ENCODE measurements at regions not wholly inside any gene's neighbourhood (a gene's known extent, or its start where the extent isn't known, plus 50 kb on each side); places are given as distances from the start of the nearest gene placed in this dataset.
"Not testable (repeated sequence)": the region's sequence is repeated elsewhere in the genome, so short reads cannot be mapped to it uniquely, and the experiment has no call there.

GRCh38 chr7:37557571-37558209 lies 109.0 kb upstream of the ELMO1 start:
- Mint-ChIP-seq H3K36me3 (no peaks in the 10 kb centered on the region), H3K27ac (peak overlapping the region; percentile 20), H3K4me1 (no peaks in the 10 kb centered on the region), H3K27me3 (peaks cover 6% of the 10 kb centered on the region), H3K9me3 (no peaks in the 10 kb centered on the region), H3K4me3 (no peak overlapping the region)
- DNase-seq: no peak
- CTCF ChIA-PET: no interaction called here

GRCh38 chr7:37558320-37559096 lies 109.8 kb upstream of the ELMO1 start:
- no peaks in the 10 kb centered on the region for H3K9me3 Mint-ChIP-seq
- no peaks in the 10 kb centered on the region for H3K27me3 Mint-ChIP-seq
- no peak for DNase-seq
- H3K4me3 Mint-ChIP-seq: no peak overlapping the region
- CTCF ChIA-PET: no interaction called here
- H3K4me1 Mint-ChIP-seq: no peaks in the 10 kb centered on the region
- H3K27ac Mint-ChIP-seq: no peak overlapping the region
- H3K36me3 Mint-ChIP-seq: no peaks in the 10 kb centered on the region

DNA sequence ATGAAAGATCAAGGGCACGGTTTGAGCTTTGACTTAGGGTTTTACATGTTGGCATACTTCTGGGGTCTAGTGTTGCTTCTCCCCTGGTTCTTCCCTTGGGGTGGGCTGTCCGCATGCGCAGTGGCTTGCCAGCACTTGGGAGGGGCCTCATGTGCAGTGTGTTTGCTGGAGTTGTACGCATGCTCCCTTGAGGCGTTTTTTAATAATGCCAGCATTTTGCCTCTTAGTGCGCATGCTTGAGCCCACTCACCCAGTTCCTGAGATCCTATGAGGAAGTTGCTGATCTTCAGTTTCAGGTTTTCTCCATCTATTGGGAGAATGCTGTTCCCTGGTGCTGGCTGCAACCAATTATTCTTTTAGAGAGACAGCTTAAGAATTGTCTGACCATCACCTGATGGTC lies 113.4 kb upstream of the GPR141 start:
- CTCF ChIA-PET: no interaction called here
- H3K27me3 Mint-ChIP-seq: peaks cover 7% of the 10 kb centered on the region
- no peaks in the 10 kb centered on the region for H3K36me3 Mint-ChIP-seq
- no peak overlapping the region for H3K4me3 Mint-ChIP-seq
- H3K27ac Mint-ChIP-seq: no peak overlapping the region
- no peaks in the 10 kb centered on the region for H3K4me1 Mint-ChIP-seq
- DNase-seq: no peak
- no peaks in the 10 kb centered on the region for H3K9me3 Mint-ChIP-seq

- CTCF ChIA-PET: no interaction called here
- Mint-ChIP-seq H3K27ac (no peak overlapping the region), H3K4me3 (no peak overlapping the region), H3K36me3 (no peaks in the 10 kb centered on the region), H3K4me1 (no peaks in the 10 kb centered on the region), H3K9me3 (no peaks in the 10 kb centered on the region), H3K27me3 (peaks cover 7% of the 10 kb centered on the region)
- no peak for DNase-seq
Observed at GRCh38 chr7:37571806-37572205, 111.8 kb upstream of the GPR141 start.

- DNase-seq: no peak
- CTCF ChIA-PET: interaction anchor here (0.6 kb wide), 1 partner anchor 155 kb away, joined by 3 read pairs; no protein-coding TSS in a partner anchor
Observed at GRCh38 chr7:37577412-37577811, 106.2 kb upstream of the GPR141 start.

GRCh38 chr7:37577901-37578300 lies 105.7 kb upstream of the GPR141 start:
- H3K36me3 Mint-ChIP-seq: no peaks in the 10 kb centered on the region
- CTCF ChIA-PET: interaction anchor here (0.6 kb wide), 1 partner anchor 155 kb away, joined by 3 read pairs; no protein-coding TSS in a partner anchor
- H3K27ac Mint-ChIP-seq: no peak overlapping the region

More at GRCh38 chr7:37577412-37577811, 106.2 kb upstream of the GPR141 start:
- no peaks in the 10 kb centered on the region for H3K36me3 Mint-ChIP-seq
- no peak overlapping the region for H3K27ac Mint-ChIP-seq
- no peaks in the 10 kb centered on the region for H3K4me1 Mint-ChIP-seq
- no peak overlapping the region for H3K4me3 Mint-ChIP-seq
- peaks cover 10% of the 10 kb centered on the region for H3K27me3 Mint-ChIP-seq
- H3K9me3 Mint-ChIP-seq: no peaks in the 10 kb centered on the region

GRCh38 chr7:37578350-37578749 lies 105.2 kb upstream of the GPR141 start:
- H3K27ac Mint-ChIP-seq: no peak overlapping the region
- H3K9me3 Mint-ChIP-seq: no peaks in the 10 kb centered on the region
- H3K36me3 Mint-ChIP-seq: no peaks in the 10 kb centered on the region
- no peaks in the 10 kb centered on the region for H3K4me1 Mint-ChIP-seq
- peaks cover 10% of the 10 kb centered on the region for H3K27me3 Mint-ChIP-seq
- CTCF ChIA-PET: no interaction called here
- DNase-seq: no peak
- H3K4me3 Mint-ChIP-seq: no peak overlapping the region

More at GRCh38 chr7:37577901-37578300, 105.7 kb upstream of the GPR141 start:
- no peak overlapping the region for H3K4me3 Mint-ChIP-seq
- DNase-seq: no peak
- no peaks in the 10 kb centered on the region for H3K9me3 Mint-ChIP-seq
- no peaks in the 10 kb centered on the region for H3K4me1 Mint-ChIP-seq
- H3K27me3 Mint-ChIP-seq: peaks cover 10% of the 10 kb centered on the region

GRCh38 chr7:37580376-37580775 lies 103.2 kb upstream of the GPR141 start:
- Mint-ChIP-seq H3K4me1 (no peaks in the 10 kb centered on the region), H3K36me3 (no peaks in the 10 kb centered on the region), H3K27me3 (peaks cover 9% of the 10 kb centered on the region), H3K4me3 (no peak overlapping the region), H3K27ac (no peak overlapping the region), H3K9me3 (no peaks in the 10 kb centered on the region)
- DNase-seq: no peak
- CTCF ChIA-PET: no interaction called here

DNA sequence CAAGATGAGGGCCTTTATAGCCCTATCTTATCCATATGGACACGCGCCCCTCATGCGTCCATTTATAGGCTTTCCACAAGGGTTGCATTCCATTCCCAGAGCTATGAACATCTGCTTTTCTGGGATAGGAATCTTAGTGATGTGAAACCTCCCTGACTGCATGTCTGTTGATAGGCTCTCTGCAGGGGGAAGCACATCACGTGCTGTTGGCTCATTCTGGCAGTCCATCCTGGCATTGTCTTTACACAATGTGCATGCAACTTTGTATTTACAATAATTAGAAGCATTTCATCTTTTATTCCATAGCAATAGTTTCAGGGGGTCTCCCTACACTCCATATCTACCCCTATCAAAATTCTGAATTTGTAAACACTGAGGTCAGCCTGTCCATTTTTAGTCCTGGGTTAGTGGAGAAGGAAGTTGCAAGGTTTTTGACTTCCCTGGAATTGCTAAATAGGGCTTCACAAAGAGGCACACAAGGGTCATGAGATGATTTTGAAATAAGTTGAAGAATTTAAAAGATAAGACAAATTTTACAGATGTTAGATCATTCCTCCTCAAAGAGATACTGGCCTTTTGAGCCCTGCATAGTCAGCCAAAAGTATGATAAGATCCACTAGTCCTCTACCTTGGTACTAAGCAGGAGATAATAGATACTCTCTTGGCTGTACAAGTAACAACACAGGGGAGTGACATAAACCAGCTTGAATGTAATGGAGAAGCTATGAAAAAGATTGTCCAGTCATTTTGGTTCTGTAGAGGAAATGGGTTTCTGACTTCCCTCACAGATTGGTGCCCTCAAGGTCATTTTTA lies 98.7 kb upstream of the GPR141 start:
- H3K4me3 Mint-ChIP-seq, CTCF ChIA-PET, H3K27ac Mint-ChIP-seq, H3K4me1 Mint-ChIP-seq, H3K9me3 Mint-ChIP-seq, DNase-seq, H3K36me3 Mint-ChIP-seq: not testable (repeated sequence)
- peaks cover 15% of the 10 kb centered on the region for H3K27me3 Mint-ChIP-seq

GRCh38 chr7:37590824-37591223 lies 92.7 kb upstream of the GPR141 start:
- Mint-ChIP-seq H3K27ac (no peak overlapping the region), H3K4me1 (no peaks in the 10 kb centered on the region), H3K9me3 (no peaks in the 10 kb centered on the region), H3K36me3 (no peaks in the 10 kb centered on the region), H3K4me3 (no peak overlapping the region), H3K27me3 (peaks cover 12% of the 10 kb centered on the region)
- CTCF ChIA-PET: no interaction called here
- DNase-seq: no peak

- Mint-ChIP-seq H3K36me3 (no peaks in the 10 kb centered on the region), H3K27ac (no peak overlapping the region), H3K4me3 (no peak overlapping the region), H3K9me3 (no peaks in the 10 kb centered on the region), H3K27me3 (peaks cover 8% of the 10 kb centered on the region), H3K4me1 (no peaks in the 10 kb centered on the region)
- no peak for DNase-seq
- CTCF ChIA-PET: no interaction called here
Observed at GRCh38 chr7:37592366-37592765, 91.2 kb upstream of the GPR141 start.

- CTCF ChIA-PET: no interaction called here
- Mint-ChIP-seq H3K27ac (no peak overlapping the region), H3K4me1 (no peaks in the 10 kb centered on the region), H3K4me3 (no peak overlapping the region), H3K36me3 (no peaks in the 10 kb centered on the region), H3K27me3 (peaks cover 8% of the 10 kb centered on the region), H3K9me3 (no peaks in the 10 kb centered on the region)
- no peak for DNase-seq
Observed at GRCh38 chr7:37594602-37595001, 89.0 kb upstream of the GPR141 start.

DNA sequence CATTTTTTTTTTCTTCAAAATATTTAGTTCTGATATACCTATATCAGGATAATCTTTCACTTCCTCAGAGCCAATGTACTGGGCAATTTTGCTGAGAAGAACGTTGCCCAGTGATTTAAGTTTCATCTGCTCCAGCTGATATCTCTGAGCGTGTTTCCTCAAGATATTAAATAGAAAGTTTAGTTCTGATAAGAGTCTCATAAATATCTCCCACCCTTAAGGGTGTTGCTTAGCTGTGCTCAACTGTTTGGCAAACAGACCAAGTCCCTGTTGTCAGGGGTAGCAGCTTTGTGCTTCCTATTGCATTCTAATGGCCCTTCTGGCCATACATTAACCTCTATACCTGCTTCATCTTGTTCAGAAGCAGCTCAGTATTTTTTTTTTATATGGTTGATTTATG lies 84.7 kb upstream of the GPR141 start:
- Mint-ChIP-seq H3K27me3 (peaks cover 2% of the 10 kb centered on the region), H3K9me3 (no peaks in the 10 kb centered on the region), H3K36me3 (no peaks in the 10 kb centered on the region), H3K4me1 (no peaks in the 10 kb centered on the region), H3K4me3 (no peak overlapping the region), H3K27ac (no peak overlapping the region)
- DNase-seq: no peak
- CTCF ChIA-PET: no interaction called here

DNA sequence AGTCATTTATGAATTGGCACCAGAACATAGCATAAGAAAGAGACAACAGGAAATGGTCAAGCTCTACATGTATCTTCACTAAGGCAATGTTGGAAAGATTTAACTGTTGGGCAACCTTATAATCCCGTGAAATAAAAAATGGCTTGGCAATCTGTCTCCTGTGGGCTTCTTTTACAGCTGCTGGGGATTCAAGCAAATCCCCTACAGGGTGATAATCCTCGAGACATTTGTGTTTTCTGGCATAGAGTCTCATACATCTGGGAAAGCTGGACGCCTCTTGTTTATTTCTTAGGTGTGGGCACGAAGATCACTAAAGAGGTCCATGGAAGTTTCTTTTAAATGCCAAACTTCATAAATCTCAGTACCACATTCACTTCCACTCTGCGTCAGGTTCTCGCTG lies 82.2 kb upstream of the GPR141 start:
- Mint-ChIP-seq H3K27me3 (no peaks in the 10 kb centered on the region), H3K27ac (no peak overlapping the region), H3K4me3 (no peak overlapping the region), H3K9me3 (no peaks in the 10 kb centered on the region), H3K4me1 (no peaks in the 10 kb centered on the region), H3K36me3 (no peaks in the 10 kb centered on the region)
- CTCF ChIA-PET: no interaction called here
- DNase-seq: no peak

Data from activated naive CD4-positive, alpha-beta T cell treated with anti-CD3 and anti-CD28 coated beads, Interleukin-2, amount 10 ng/mL, durations not matched to agents 7 days and 5 days (primary cell).